Breast epithelium (tissue), 3 donors: ENCODE measurements at regions not wholly inside any gene's neighbourhood (a gene's known extent, or its start where the extent isn't known, plus 50 kb on each side); places are given as distances from the start of the nearest gene placed in this dataset.

Source experiments
- POLR2A ChIP-seq: fragments of 450-650 bp; IDR thresholded peaks from one replicate; pipeline ENCODE4 v1.6.1; 2016; ENCODE audit warnings: antibody characterized with exemption, mild to moderate bottlenecking, moderate library complexity
- POLR2AphosphoS5 ChIP-seq, 3 donors: sonication (generic); formaldehyde crosslinking; IDR thresholded peaks; one replicate each; pipeline ENCODE4 v1.6.1; 2017; ENCODE audit warnings: antibody characterized with exemption in 3 of 3
- TF ChIP-seq, protein P1 (sequence below), 3 donors: fragments of 450-650 bp; IDR thresholded peaks; one replicate each; pipeline ENCODE4 v1.5.1; 2016 to 2017; ENCODE audit warnings: antibody characterized with exemption in 3 of 3, mild to moderate bottlenecking in 3 of 3, moderate library complexity in 3 of 3

- TF ChIP-seq, protein P1, sequence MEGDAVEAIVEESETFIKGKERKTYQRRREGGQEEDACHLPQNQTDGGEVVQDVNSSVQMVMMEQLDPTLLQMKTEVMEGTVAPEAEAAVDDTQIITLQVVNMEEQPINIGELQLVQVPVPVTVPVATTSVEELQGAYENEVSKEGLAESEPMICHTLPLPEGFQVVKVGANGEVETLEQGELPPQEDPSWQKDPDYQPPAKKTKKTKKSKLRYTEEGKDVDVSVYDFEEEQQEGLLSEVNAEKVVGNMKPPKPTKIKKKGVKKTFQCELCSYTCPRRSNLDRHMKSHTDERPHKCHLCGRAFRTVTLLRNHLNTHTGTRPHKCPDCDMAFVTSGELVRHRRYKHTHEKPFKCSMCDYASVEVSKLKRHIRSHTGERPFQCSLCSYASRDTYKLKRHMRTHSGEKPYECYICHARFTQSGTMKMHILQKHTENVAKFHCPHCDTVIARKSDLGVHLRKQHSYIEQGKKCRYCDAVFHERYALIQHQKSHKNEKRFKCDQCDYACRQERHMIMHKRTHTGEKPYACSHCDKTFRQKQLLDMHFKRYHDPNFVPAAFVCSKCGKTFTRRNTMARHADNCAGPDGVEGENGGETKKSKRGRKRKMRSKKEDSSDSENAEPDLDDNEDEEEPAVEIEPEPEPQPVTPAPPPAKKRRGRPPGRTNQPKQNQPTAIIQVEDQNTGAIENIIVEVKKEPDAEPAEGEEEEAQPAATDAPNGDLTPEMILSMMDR (IDR thresholded peaks at IDR 0.05): no peak
- TF ChIP-seq POLR2AphosphoS5 (IDR thresholded peaks at IDR 0.05) (no peak), POLR2A (no peak)
These were observed 457.2 kb upstream of the CDH20 start for GRCh38 chr18:60875957-60876507.
